Left renal cortex interstitium (tissue), 4 donors: ENCODE measurements at regions not wholly inside any gene's neighbourhood (a gene's known extent, or its start where the extent isn't known, plus 50 kb on each side); places are given as distances from the start of the nearest gene placed in this dataset.
"Not testable (repeated sequence)": the region's sequence is repeated elsewhere in the genome, so short reads cannot be mapped to it uniquely, and the experiment has no call there.

ENCODE experiments used
- DNase-seq, 4 donors: peaks; one replicate each; pipeline ENCODE4 v3.0.0-alpha.2; 2013; ENCODE audit warnings: low read depth in 4 of 4, low spot score in 2 of 4, missing footprints in 1 of 4

GRCh38 chr10:45056806-45057205 lies 56.1 kb downstream of the ZNF22 start:
- DNase-seq: not testable (repeated sequence)

GRCh38 chr10:45058580-45058979 lies 57.9 kb downstream of the ZNF22 start:
- no peak for DNase-seq

- DNase-seq: no peak
Measured at GRCh38 chr10:45058992-45059561, 58.4 kb downstream of the ZNF22 start.

GRCh38 chr10:45059632-45060031 lies 58.9 kb downstream of the ZNF22 start:
- DNase-seq: no peak

GRCh38 chr10:45061982-45062381 lies 61.3 kb downstream of the ZNF22 start:
- DNase-seq: no peak

- DNase-seq: no peak
Measured at GRCh38 chr10:45063591-45064231, 63.0 kb downstream of the ZNF22 start.

- no peak for DNase-seq
Measured at GRCh38 chr10:45064998-45065397, 64.3 kb downstream of the ZNF22 start.

GRCh38 chr10:45071043-45071813 lies 70.5 kb downstream of the ZNF22 start:
- no peak for DNase-seq

- DNase-seq: no peak
Measured at GRCh38 chr10:45075216-45075615, 74.5 kb downstream of the ZNF22 start.

- DNase-seq: no peak
Measured at GRCh38 chr10:45075826-45076380, 75.2 kb downstream of the ZNF22 start.

- no peak for DNase-seq
Measured at GRCh38 chr10:45076891-45077290, 76.2 kb downstream of the ZNF22 start.

GRCh38 chr10:45080331-45080730 lies 79.6 kb downstream of the ZNF22 start:
- DNase-seq: no peak

- DNase-seq: no peak
Measured at GRCh38 chr10:45082176-45082575, 81.5 kb downstream of the ZNF22 start.

GRCh38 chr10:45091968-45092367 lies 91.2 kb downstream of the ZNF22 start:
- no peak for DNase-seq

- no peak for DNase-seq
Measured at GRCh38 chr10:45093945-45094344, 93.2 kb downstream of the ZNF22 start.

GRCh38 chr10:45095286-45095685 lies 94.6 kb downstream of the ZNF22 start:
- DNase-seq: no peak

GRCh38 chr10:45096001-45096400 lies 95.3 kb downstream of the ZNF22 start:
- DNase-seq: no peak

GRCh38 chr10:45100429-45100828 lies 99.7 kb downstream of the ZNF22 start:
- no peak for DNase-seq

GRCh38 chr10:45104674-45105073 lies 104.0 kb downstream of the ZNF22 start:
- DNase-seq: no peak

GRCh38 chr10:45105309-45105708 lies 104.6 kb downstream of the ZNF22 start:
- DNase-seq: not testable (repeated sequence)

- DNase-seq: no peak
Measured at GRCh38 chr10:45106236-45106856, 105.6 kb downstream of the ZNF22 start.
